HG02852 (cell line): ENCODE measurements at regions not wholly inside any gene's neighbourhood (a gene's known extent, or its start where the extent isn't known, plus 50 kb on each side); places are given as distances from the start of the nearest gene placed in this dataset.

Source experiments
- ATAC-seq: cut with Tn5 transposase; IDR thresholded peaks from one replicate; pipeline ENCODE4 v1.9.1; 2021; ENCODE audit warnings: mild to moderate bottlenecking, moderate library complexity; ENCODE audit not compliant: unreplicated experiment

- ATAC-seq = no peak
Observed at GRCh38 chr1:195584870-195585624, 1023.2 kb downstream of the KCNT2 start.

- no peak for ATAC-seq
Observed at GRCh38 chr1:195580988-195581387, 1027.3 kb downstream of the KCNT2 start.

GRCh38 chr1:195577748-195578147 is 1030.5 kb downstream of the KCNT2 start:
- ATAC-seq = no peak

GRCh38 chr1:195576641-195577040 is 1031.6 kb downstream of the KCNT2 start:
- ATAC-seq = no peak

- no peak for ATAC-seq
Observed at GRCh38 chr1:195574511-195574910, 1033.7 kb downstream of the KCNT2 start.

- ATAC-seq = no peak
Observed at GRCh38 chr1:195569934-195570333, 1038.3 kb downstream of the KCNT2 start.

- ATAC-seq = no peak
Observed at GRCh38 chr1:195568389-195568788, 1039.9 kb downstream of the KCNT2 start.

- no peak for ATAC-seq
Observed at GRCh38 chr1:195562074-195562473, 1046.2 kb downstream of the KCNT2 start.

GRCh38 chr1:195550071-195550862 is 1058.0 kb downstream of the KCNT2 start:
- no peak for ATAC-seq

GRCh38 chr1:195530961-195531360 is 1077.3 kb downstream of the KCNT2 start:
- ATAC-seq = no peak

- ATAC-seq = no peak
Observed at GRCh38 chr1:195529881-195530280, 1078.4 kb downstream of the KCNT2 start.

- no peak for ATAC-seq
Observed at GRCh38 chr1:195520757-195521156, 1087.5 kb downstream of the KCNT2 start.

GRCh38 chr1:195516036-195516435 is 1092.2 kb downstream of the KCNT2 start:
- no peak for ATAC-seq

- no peak for ATAC-seq
Observed at GRCh38 chr1:195511501-195511900, 1096.7 kb downstream of the KCNT2 start.

- ATAC-seq = no peak
Observed at GRCh38 chr1:195501118-195501517, 1107.1 kb downstream of the KCNT2 start.

GRCh38 chr1:195495720-195496635 is 1112.3 kb downstream of the KCNT2 start:
- ATAC-seq = no peak

- no peak for ATAC-seq
Observed at GRCh38 chr1:195482137-195482536, 1126.1 kb downstream of the KCNT2 start.

- ATAC-seq = no peak
Observed at GRCh38 chr1:195481293-195481692, 1126.9 kb downstream of the KCNT2 start.

GRCh38 chr1:195475568-195475967 is 1132.7 kb downstream of the KCNT2 start:
- no peak for ATAC-seq

- ATAC-seq = no peak
Observed at GRCh38 chr1:195472291-195472690, 1135.9 kb downstream of the KCNT2 start.

GRCh38 chr1:195466639-195467038 is 1141.6 kb downstream of the KCNT2 start:
- no peak for ATAC-seq
